H1 (cell line): ENCODE measurements at regions not wholly inside any gene's neighbourhood (a gene's known extent, or its start where the extent isn't known, plus 50 kb on each side); places are given as distances from the start of the nearest gene placed in this dataset.

ENCODE experiments used
- CEBPB ChIP-seq: IDR thresholded peaks from 2 replicates; pipeline ENCODE4 v1.6.1; 2012; ENCODE audit warnings: low read depth, low read length
- GTF2F1 ChIP-seq: IDR thresholded peaks from 2 replicates; pipeline ENCODE4 v1.6.1; 2012; ENCODE audit warnings: low read depth, low read length, improper control_type of control experiment, borderline replicate concordance
- SIX5 ChIP-seq: IDR thresholded peaks from 2 replicates; pipeline ENCODE4 v1.6.1; 2011; ENCODE audit warnings: mild to moderate bottlenecking, low read depth, low read length

DNA sequence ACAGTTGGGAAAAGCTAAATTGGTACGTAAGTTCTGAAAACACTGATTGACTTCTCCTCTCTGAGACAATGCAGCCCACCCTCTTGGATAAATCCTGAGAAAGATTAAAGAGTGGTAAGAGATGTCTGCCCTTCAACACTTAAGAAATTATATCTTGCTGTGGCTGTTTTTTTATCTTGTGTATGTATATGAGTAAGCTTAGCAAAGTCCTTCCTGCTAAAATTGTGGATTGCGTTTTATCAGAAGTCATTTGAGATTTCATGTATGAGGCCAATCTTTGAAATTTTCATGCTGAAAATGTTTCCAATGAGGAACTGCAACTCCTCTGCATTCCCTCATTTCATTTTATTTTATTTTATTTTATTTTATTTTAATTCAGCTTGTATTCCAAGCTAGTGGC lies 106.2 kb upstream of the INHBA start (continued):
- TF ChIP-seq GTF2F1 (no peak), CEBPB (no peak), SIX5 (no peak)
